ENCODE measurements at regions not wholly inside any gene's neighbourhood (a gene's known extent, or its start where the extent isn't known, plus 50 kb on each side); places are given as distances from the start of the nearest gene placed in this dataset.

DNA sequence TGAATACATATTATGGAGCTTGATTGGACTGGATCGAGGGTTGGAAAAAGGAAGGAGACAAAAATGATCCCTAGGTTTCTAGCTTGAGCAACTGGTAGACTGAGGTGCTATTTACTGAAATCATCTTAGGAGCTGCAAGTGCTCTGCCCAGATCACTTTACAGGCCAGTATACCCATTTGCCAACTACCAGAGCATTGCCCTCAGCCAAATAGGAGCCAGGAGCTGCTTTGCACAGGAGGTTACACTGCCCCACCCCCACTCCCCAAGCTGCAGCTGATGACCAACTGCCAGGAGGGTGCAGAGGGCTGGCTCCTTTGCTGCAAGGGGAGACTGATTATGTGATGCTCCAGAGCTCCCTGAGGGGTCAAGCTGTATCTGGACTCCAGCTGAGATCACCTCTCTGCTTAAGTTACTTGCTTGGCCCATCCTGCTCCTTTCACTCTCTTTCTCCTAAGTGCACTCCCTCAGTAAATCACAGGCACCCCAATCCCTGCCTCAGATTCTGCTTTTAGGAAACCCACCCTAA is 275.4 kb downstream of the ZEB1 start:
- Histone ChIP-seq H3K4me3 (ENCODE audit: low read depth, low read length) (no peak overlapping the region), H3K36me3 (ENCODE audit: control insufficient read depth, insufficient read depth, low read length) (no peaks in the 10 kb centered on the region), H3K27ac (ENCODE audit: low read depth, low read length) (no peak overlapping the region), H3K27me3 (ENCODE audit: control insufficient read depth, insufficient read depth, low read length) (no peaks in the 10 kb centered on the region), H3K4me1 (ENCODE audit: control insufficient read depth, insufficient read depth, low read length) (no peaks in the 10 kb centered on the region), H3K9me3 (ENCODE audit: control insufficient read depth, insufficient read depth, low read length) (peaks cover 1% of the 10 kb centered on the region)
- DNase-seq (ENCODE audit: low read depth in 4 of 6, low spot score in 6 of 6): no peak
- no CpG with 5 or more reads among the region's 1 CpG for WGBS (ENCODE audit: insufficient coverage)

DNA sequence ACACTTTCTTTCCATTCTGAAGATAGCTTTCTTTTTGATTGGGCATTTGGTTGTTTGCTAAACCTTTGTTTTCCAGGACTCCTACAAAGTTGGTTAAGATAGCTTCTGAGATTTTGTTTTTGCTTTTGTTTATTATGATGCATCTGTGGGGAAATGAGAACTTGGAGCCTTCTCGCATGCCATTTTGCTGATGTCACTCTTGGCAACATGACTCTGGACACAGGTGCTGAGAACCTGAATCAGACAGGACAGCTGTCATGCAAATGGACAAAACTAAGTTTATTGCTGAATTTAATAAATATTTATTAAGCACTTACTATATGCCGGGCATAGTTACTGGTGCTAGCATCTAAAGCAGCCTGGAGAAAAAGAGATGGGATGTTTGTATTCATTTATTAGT is 274.1 kb downstream of the ZEB1 start:
- Histone ChIP-seq H3K4me1 (ENCODE audit: control insufficient read depth, insufficient read depth, low read length) (no peaks in the 10 kb centered on the region), H3K4me3 (ENCODE audit: low read depth, low read length) (no peak overlapping the region)
- whole genome bisulfite sequencing (ENCODE audit: insufficient coverage): 100% methylated on average over 1 of the region's 2 CpGs

GRCh38 chr10:31591569-31591968 is 272.6 kb downstream of the ZEB1 start:
- H3K4me3 ChIP-seq (ENCODE audit: low read depth, low read length): no peak overlapping the region
- no peaks in the 10 kb centered on the region for H3K36me3 ChIP-seq (ENCODE audit: control insufficient read depth, insufficient read depth, low read length)

More for the DNA sequence above, 274.1 kb downstream of the ZEB1 start:
- H3K9me3 ChIP-seq (ENCODE audit: control insufficient read depth, insufficient read depth, low read length): peaks cover 1% of the 10 kb centered on the region
- H3K36me3 ChIP-seq (ENCODE audit: control insufficient read depth, insufficient read depth, low read length): no peaks in the 10 kb centered on the region
- no peak overlapping the region for H3K27ac ChIP-seq (ENCODE audit: low read depth, low read length)
- no peak for DNase-seq (ENCODE audit: low read depth in 4 of 6, low spot score in 6 of 6)
- H3K27me3 ChIP-seq (ENCODE audit: control insufficient read depth, insufficient read depth, low read length): no peaks in the 10 kb centered on the region

DNA sequence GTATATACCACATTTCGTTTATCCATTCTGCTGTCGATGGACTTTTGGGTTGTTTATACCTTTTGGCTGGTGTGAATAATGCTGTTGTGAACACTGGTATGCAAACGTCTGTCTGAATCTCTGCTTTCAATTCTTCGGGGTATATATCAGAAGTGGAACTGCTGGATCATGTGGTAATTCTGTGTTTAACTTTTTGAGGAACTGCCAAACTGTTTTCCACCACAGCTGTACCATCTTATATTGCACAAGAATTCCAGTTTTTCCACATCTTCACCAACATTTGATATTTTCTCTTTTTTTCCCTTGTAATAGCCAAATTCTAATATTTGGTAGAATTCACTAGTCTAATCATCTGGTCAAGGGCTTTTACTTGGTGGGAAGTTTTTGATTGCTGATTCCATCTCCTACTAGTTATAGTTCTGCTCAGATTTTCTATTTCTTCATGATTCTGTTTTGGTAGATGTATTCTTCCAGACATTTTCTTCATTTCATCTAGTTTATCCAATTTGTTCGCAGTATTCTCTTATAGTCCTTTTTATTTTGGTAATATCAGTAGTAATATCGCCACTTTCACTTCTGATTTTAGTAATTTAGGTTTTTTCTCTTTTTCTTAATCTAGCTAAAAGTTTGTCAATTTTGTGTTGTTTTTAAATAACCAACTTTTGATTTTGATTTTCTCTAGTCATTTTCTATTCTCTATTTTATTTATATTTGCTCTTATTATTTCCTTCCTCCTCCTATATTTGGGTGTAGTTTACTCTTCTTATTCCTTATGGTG is 271.2 kb downstream of the ZEB1 start:
- no CpG with 5 or more reads among the region's 6 CpGs for WGBS (ENCODE audit: insufficient coverage)
- Histone ChIP-seq H3K36me3 (ENCODE audit: control insufficient read depth, insufficient read depth, low read length) (no peaks in the 10 kb centered on the region), H3K27ac (ENCODE audit: low read depth, low read length) (no peak overlapping the region)

More at GRCh38 chr10:31591569-31591968, 272.6 kb downstream of the ZEB1 start:
- H3K27me3 ChIP-seq (ENCODE audit: control insufficient read depth, insufficient read depth, low read length): no peaks in the 10 kb centered on the region
- no peak for DNase-seq (ENCODE audit: low read depth in 4 of 6, low spot score in 6 of 6)
- H3K27ac ChIP-seq (ENCODE audit: low read depth, low read length): no peak overlapping the region
- peaks cover 1% of the 10 kb centered on the region for H3K9me3 ChIP-seq (ENCODE audit: control insufficient read depth, insufficient read depth, low read length)
- H3K4me1 ChIP-seq (ENCODE audit: control insufficient read depth, insufficient read depth, low read length): no peaks in the 10 kb centered on the region

GRCh38 chr10:31587691-31588090 is 268.7 kb downstream of the ZEB1 start:
- Histone ChIP-seq H3K27ac (ENCODE audit: low read depth, low read length) (no peak overlapping the region), H3K36me3 (ENCODE audit: control insufficient read depth, insufficient read depth, low read length) (no peaks in the 10 kb centered on the region), H3K4me1 (ENCODE audit: control insufficient read depth, insufficient read depth, low read length) (peaks cover 21% of the 10 kb centered on the region), H3K27me3 (ENCODE audit: control insufficient read depth, insufficient read depth, low read length) (no peaks in the 10 kb centered on the region), H3K9me3 (ENCODE audit: control insufficient read depth, insufficient read depth, low read length) (peaks cover 1% of the 10 kb centered on the region), H3K4me3 (ENCODE audit: low read depth, low read length) (no peak overlapping the region)
- no peak for DNase-seq (ENCODE audit: low read depth in 4 of 6, low spot score in 6 of 6)
- WGBS (ENCODE audit: insufficient coverage): 96% methylated on average over 5 of the region's 9 CpGs

More for the DNA sequence above, 271.2 kb downstream of the ZEB1 start:
- Histone ChIP-seq H3K27me3 (ENCODE audit: control insufficient read depth, insufficient read depth, low read length) (no peaks in the 10 kb centered on the region), H3K4me1 (ENCODE audit: control insufficient read depth, insufficient read depth, low read length) (no peaks in the 10 kb centered on the region), H3K9me3 (ENCODE audit: control insufficient read depth, insufficient read depth, low read length) (peaks cover 1% of the 10 kb centered on the region), H3K4me3 (ENCODE audit: low read depth, low read length) (no peak overlapping the region)
- DNase-seq (ENCODE audit: low read depth in 4 of 6, low spot score in 6 of 6): no peak

DNA sequence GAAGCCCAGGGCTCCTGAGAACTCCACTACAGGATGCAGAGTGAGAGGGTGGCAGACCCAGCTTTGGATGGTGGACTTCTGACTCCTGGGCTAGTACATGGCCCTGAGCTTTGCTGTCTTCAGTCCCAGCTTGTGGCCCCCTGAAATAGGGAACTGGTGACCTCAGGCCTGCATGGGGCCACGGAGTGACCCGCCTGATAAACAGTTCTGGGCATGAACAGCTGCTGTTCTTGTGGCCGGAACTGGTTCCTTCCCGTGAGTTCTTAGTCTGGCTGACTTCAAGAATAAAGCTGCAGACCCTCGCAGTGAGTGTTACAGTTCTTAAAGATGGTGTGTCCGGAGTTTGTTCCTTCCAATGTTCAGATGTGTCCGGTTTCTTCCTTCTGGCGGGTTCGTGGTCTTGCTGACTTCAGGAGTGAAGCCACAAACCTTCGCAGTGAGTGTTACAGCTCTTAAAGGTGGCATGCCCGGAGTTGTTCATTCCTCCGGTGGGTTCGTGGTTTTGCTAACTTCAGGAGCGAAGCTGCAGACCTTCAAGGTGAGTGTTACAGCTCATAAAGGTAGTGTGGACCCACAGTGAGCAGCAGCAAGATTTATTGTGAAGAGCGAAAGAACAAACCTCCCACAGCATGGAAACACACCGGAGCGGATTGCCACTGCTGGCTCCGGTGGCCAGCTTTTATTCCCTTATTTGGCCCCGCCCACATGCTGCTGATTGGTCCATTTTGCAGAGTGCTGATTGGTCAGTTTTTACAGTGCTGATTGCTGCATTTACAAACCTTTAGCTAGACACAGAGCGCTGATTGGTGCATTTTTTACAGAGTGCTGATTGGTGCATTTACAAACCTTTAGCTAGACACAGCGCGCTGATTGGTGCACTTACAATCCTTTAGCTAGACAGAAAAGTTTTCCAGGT is 268.0 kb downstream of the ZEB1 start:
- DNase-seq (ENCODE audit: low read depth in 4 of 6, low spot score in 6 of 6): no peak
- H3K27ac ChIP-seq (ENCODE audit: low read depth, low read length): no peak overlapping the region
- 90% methylated on average over 15 of the region's 22 CpGs for WGBS (ENCODE audit: insufficient coverage)
- peaks cover under 1% of the 10 kb centered on the region for H3K9me3 ChIP-seq (ENCODE audit: control insufficient read depth, insufficient read depth, low read length)
- H3K27me3 ChIP-seq (ENCODE audit: control insufficient read depth, insufficient read depth, low read length): no peaks in the 10 kb centered on the region
- peaks cover 24% of the 10 kb centered on the region for H3K4me1 ChIP-seq (ENCODE audit: control insufficient read depth, insufficient read depth, low read length)
- H3K4me3 ChIP-seq (ENCODE audit: low read depth, low read length): no peak overlapping the region
- no peaks in the 10 kb centered on the region for H3K36me3 ChIP-seq (ENCODE audit: control insufficient read depth, insufficient read depth, low read length)

DNA sequence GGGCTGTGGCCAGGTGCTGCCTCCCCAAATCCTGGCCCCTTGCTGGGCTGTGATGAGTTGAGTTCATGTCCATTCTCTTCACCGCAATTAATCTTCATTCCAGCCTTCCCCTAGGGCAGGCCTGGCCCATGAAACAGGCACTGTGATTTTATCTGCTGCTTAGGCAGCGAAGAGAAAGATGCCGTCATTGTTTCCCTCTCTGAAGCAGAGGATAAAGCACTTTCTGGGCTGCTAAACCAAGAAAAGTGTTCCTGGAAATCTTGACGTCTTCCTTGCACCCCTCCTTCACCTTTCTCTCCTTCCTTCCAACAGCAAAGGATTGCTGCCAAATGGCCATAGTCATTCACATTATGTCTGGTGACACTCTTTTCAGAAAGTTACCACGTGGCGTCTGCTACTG is 265.9 kb downstream of the ZEB1 start:
- H3K9me3 ChIP-seq (ENCODE audit: control insufficient read depth, insufficient read depth, low read length): no peaks in the 10 kb centered on the region
- no peak overlapping the region for H3K27ac ChIP-seq (ENCODE audit: low read depth, low read length)
- peak in 1 of 6 donors; percentile 14 for DNase-seq (ENCODE audit: low read depth in 4 of 6, low spot score in 6 of 6)

GRCh38 chr10:31584098-31584631 is 265.1 kb downstream of the ZEB1 start:
- Histone ChIP-seq H3K27me3 (ENCODE audit: control insufficient read depth, insufficient read depth, low read length) (no peaks in the 10 kb centered on the region), H3K27ac (ENCODE audit: low read depth, low read length) (no peak overlapping the region), H3K36me3 (ENCODE audit: control insufficient read depth, insufficient read depth, low read length) (no peaks in the 10 kb centered on the region), H3K9me3 (ENCODE audit: control insufficient read depth, insufficient read depth, low read length) (no peaks in the 10 kb centered on the region), H3K4me3 (ENCODE audit: low read depth, low read length) (no peak overlapping the region), H3K4me1 (ENCODE audit: control insufficient read depth, insufficient read depth, low read length) (peaks cover 24% of the 10 kb centered on the region)
- WGBS (ENCODE audit: insufficient coverage): 76% methylated on average over 9 of the region's 12 CpGs
- no peak for DNase-seq (ENCODE audit: low read depth in 4 of 6, low spot score in 6 of 6)

More for the DNA sequence above, 265.9 kb downstream of the ZEB1 start:
- WGBS (ENCODE audit: insufficient coverage): 50% methylated on average over 4 of the region's 6 CpGs
- Histone ChIP-seq H3K4me3 (ENCODE audit: low read depth, low read length) (no peak overlapping the region), H3K4me1 (ENCODE audit: control insufficient read depth, insufficient read depth, low read length) (peaks cover 24% of the 10 kb centered on the region), H3K36me3 (ENCODE audit: control insufficient read depth, insufficient read depth, low read length) (no peaks in the 10 kb centered on the region), H3K27me3 (ENCODE audit: control insufficient read depth, insufficient read depth, low read length) (no peaks in the 10 kb centered on the region)

GRCh38 chr10:31583293-31583692 is 264.3 kb downstream of the ZEB1 start:
- 76% methylated on average over 4 of the region's 6 CpGs for WGBS (ENCODE audit: insufficient coverage)
- Histone ChIP-seq H3K27me3 (ENCODE audit: control insufficient read depth, insufficient read depth, low read length) (no peaks in the 10 kb centered on the region), H3K4me1 (ENCODE audit: control insufficient read depth, insufficient read depth, low read length) (peaks cover 24% of the 10 kb centered on the region), H3K27ac (ENCODE audit: low read depth, low read length) (no peak overlapping the region), H3K4me3 (ENCODE audit: low read depth, low read length) (no peak overlapping the region), H3K9me3 (ENCODE audit: control insufficient read depth, insufficient read depth, low read length) (no peaks in the 10 kb centered on the region), H3K36me3 (ENCODE audit: control insufficient read depth, insufficient read depth, low read length) (no peaks in the 10 kb centered on the region)
- no peak for DNase-seq (ENCODE audit: low read depth in 4 of 6, low spot score in 6 of 6)
